GM18867 (cell line): ENCODE measurements at regions not wholly inside any gene's neighbourhood (a gene's known extent, or its start where the extent isn't known, plus 50 kb on each side); places are given as distances from the start of the nearest gene placed in this dataset.

Experiments
- ATAC-seq: cut with Tn5 transposase; IDR thresholded peaks from one replicate; pipeline ENCODE4 v1.9.1; 2021; ENCODE audit warnings: mild to moderate bottlenecking, moderate library complexity; ENCODE audit not compliant: unreplicated experiment

- no peak for ATAC-seq
Measured at GRCh38 chr5:24750355-24750754, 105.6 kb upstream of the CDH10 start.

DNA sequence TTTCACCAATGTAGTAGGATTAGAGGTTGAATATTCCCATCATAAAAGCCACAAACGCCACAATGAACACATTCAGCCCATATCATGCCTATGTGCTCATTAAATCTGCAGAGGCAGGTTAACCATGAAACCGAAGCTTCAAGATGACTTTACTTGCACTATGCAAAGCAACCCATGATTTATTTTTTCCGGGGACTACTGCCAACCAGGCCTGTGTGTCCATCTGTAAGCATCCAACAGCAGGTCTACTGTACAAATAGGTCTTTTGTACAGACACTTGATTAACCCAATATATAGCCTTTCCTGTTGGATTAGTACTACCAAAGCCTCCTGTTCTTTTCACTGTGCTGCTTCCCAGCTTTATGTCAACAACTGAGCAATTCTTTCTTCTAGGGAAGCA is 104.9 kb upstream of the CDH10 start:
- no peak for ATAC-seq

DNA sequence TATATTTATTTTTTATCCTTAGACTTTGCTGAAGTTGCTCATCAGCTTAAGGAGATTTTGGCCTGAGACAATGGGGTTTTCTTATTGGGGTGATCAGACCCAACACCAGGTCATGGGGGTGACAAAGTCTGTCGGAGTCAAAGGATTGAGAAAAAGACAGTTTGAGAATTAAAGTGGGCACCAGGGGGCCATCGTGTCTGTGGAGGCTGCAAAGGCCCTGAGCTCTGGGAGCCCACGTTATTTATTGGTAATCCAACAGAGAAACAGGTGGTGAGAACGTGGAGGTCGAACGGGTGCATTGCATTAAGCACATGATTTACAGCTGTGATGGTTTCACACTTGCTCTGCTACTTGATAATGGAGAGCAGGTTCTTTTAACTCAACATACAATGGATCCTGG is 102.5 kb upstream of the CDH10 start:
- ATAC-seq: no peak

DNA sequence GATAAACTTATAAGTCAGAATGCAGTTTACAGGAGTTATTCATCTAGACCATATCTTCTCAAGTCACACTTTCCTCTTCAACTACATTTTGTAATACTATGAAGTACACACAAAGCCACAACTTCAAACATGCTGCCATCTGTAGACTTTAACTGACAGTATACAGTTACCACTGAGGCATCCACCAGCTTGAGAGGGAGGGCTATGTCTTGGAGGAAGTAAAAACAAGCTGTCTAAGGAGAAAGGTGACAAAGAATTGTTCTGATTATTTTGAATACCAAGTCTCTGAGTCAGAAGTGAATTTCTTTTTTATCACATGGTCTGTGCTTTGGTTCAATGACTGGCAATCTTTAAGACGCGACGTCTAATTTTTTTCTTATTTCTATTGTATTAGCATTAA is 97.6 kb upstream of the CDH10 start:
- no peak for ATAC-seq

DNA sequence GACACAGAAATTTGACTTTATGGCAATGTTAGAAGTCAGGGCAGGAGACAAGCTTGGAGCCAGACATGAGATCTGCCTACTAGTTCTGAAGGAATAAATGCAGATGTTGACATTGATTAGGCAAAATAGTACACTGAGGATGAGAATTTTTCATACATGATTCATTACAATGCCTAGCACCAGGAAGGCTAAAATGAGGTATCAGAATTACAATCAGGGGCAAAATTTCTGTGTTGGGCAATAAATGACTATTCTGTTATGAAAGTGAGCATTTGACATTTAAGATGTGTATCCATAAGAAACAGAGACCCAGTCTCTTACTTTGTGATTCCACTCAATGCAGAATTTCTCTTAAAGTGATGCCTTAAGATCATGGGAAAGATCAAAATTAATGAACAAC is 92.4 kb upstream of the CDH10 start:
- no peak for ATAC-seq

GRCh38 chr5:24735284-24735683 is 90.5 kb upstream of the CDH10 start:
- no peak for ATAC-seq

GRCh38 chr5:24732184-24732583 is 87.4 kb upstream of the CDH10 start:
- ATAC-seq: no peak

GRCh38 chr5:24720743-24721142 is 76.0 kb upstream of the CDH10 start:
- ATAC-seq: no peak

- no peak for ATAC-seq
Measured at GRCh38 chr5:24714746-24715145, 70.0 kb upstream of the CDH10 start.

GRCh38 chr5:24712947-24713346 is 68.2 kb upstream of the CDH10 start:
- no peak for ATAC-seq

DNA sequence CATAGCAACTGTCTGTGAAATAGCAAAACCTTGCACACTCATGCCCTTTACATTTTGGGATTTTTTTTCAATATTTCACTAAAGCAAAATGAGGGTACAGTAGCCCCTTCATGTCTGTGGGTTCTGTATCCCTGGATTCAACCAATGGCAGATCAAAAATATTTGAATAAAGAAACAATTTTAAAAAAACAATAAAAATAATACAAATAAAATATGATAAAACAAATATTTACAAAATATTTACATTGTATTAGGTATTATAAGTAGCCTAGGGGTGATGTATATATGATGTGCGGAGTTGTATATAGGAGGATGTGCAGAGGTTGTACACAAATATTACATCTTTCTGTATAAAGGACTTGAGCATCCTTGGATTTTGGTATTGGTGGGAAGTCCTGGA is 67.3 kb upstream of the CDH10 start:
- no peak for ATAC-seq

- ATAC-seq: no peak
Measured at GRCh38 chr5:24703934-24704333, 59.2 kb upstream of the CDH10 start.
